Breast epithelium (tissue), 3 donors: ENCODE measurements at regions not wholly inside any gene's neighbourhood (a gene's known extent, or its start where the extent isn't known, plus 50 kb on each side); places are given as distances from the start of the nearest gene placed in this dataset.

Experiments
- POLR2AphosphoS5 ChIP-seq, 3 donors: sonication (generic); formaldehyde crosslinking; IDR thresholded peaks; one replicate each; pipeline ENCODE4 v1.6.1; 2017; ENCODE audit warnings: antibody characterized with exemption in 3 of 3
- TF ChIP-seq, protein P1 (sequence below), 3 donors: fragments of 450-650 bp; IDR thresholded peaks; one replicate each; pipeline ENCODE4 v1.5.1; 2016 to 2017; ENCODE audit warnings: antibody characterized with exemption in 3 of 3, mild to moderate bottlenecking in 3 of 3, moderate library complexity in 3 of 3

DNA sequence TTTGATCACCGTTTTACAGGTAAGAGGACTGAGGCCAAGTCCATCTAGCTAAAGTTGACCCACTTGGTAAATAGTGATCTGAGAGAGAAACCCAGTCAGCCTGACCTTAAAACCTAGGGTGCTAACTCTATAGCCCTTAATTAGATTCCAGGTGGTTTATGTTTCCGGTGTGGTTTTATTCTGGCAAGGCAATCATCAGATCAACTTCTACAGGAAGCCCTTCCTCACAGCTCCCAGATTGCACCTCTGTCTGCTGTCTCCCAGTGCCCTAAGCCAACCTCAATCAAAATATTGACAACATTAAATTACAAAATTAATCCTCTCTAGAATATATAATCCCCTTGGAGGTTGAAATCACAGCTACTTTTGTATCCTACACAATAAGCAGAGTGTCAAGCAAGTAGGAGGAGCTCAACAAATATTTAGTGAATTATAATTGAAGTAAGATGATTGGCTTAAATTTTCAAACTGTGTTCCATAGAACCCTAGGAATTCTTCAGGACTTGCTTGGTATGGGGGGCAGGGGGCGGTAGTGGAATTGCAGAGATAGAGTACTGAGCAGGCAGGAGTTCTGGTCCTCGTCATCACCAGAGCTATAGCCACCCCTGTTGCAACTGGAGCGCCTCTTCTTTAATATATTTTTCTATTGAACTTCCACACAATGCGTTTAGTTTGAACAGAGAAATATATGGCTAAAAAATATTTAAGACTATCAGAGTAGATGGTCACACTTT is 692.8 kb upstream of the LRRN3 start:
- no peak for TF ChIP-seq POLR2AphosphoS5 (IDR thresholded peaks at IDR 0.05)
- TF ChIP-seq, protein P1, sequence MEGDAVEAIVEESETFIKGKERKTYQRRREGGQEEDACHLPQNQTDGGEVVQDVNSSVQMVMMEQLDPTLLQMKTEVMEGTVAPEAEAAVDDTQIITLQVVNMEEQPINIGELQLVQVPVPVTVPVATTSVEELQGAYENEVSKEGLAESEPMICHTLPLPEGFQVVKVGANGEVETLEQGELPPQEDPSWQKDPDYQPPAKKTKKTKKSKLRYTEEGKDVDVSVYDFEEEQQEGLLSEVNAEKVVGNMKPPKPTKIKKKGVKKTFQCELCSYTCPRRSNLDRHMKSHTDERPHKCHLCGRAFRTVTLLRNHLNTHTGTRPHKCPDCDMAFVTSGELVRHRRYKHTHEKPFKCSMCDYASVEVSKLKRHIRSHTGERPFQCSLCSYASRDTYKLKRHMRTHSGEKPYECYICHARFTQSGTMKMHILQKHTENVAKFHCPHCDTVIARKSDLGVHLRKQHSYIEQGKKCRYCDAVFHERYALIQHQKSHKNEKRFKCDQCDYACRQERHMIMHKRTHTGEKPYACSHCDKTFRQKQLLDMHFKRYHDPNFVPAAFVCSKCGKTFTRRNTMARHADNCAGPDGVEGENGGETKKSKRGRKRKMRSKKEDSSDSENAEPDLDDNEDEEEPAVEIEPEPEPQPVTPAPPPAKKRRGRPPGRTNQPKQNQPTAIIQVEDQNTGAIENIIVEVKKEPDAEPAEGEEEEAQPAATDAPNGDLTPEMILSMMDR (IDR thresholded peaks at IDR 0.05): no peak
